ENCODE measurements at regions not wholly inside any gene's neighbourhood (a gene's known extent, or its start where the extent isn't known, plus 50 kb on each side); places are given as distances from the start of the nearest gene placed in this dataset.

- DNase-seq: peak; percentile 49
Measured at GRCh38 chr13:26929971-26930730, 169.6 kb upstream of the GPR12 start.

DNA sequence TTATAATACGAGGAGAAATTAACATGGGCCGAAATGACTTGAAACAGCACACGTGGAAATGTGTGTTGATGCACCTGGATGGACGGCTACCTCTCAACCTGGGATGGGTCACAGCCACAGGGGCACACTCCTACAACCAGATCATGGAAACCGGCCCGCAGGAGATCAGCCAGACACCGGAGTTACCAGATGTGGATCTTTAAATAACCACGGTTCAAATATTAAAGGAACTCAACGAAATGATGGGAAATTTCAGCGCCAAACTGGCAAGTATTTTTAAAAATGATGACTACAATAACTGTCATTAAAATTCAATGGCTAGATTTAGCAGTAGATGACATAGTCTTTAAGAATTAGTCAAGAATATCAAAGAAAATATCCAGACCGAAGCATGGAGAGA, 166.9 kb upstream of the GPR12 start:
- DNase-seq: no peak

DNA sequence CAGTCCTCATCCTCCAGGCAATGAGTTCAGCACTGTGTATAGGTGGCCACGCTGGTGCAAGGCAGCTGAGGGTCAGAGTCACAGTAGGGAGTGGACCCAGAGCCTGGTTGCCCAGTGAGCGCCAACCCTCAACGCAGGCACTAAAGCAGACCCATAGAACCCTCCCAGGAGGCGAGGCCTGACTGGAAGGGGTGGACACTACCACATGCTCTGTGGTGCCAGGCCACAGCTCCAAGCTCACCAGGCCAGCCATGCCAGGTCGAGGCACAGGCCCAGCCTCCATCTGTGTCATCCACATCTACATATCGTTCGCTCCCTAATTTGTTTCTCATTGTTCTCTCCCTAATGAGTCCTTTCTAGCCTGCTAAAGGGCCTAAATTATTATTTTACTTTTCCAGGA, 165.8 kb upstream of the GPR12 start:
- DNase-seq: no peak

- DNase-seq: no peak
Measured at GRCh38 chr13:26923824-26924605, 163.4 kb upstream of the GPR12 start.

GRCh38 chr13:26921918-26922317, 161.3 kb upstream of the GPR12 start:
- no peak for DNase-seq

DNA sequence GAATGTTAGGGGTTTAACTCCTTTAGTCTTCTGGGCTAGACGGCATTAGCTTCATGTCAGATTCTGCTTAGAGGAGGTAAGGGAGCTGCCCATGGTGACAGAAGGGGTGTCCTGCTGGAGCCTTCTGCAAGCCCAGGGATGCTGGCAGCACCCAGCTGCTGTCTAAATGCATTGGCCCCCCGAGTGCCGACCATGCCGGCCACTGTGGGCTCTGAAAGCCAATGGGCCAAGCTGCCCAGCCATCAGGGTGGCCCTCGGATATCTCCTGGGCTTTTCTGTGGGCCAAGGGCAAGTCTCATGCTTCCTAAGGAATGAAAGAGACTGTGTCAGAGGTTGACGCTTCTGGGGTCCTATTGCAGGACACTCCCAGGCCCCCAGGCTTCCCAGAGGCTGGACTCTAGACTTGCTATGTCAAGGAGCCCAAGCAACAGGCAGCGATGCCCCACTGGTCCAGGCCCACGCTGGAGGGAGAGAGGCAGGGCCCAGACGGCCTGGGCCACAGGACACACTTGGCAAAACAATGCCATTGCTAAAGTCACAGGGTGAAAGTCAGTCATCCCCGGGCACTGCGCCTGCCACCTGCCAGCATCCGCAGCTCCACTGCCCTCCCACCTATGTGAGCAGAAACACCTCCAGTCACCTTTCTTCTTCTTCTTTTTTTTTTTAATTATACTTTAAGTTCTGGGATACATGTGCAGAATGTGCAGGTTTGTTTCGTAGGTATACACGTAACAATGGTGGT, 160.2 kb upstream of the GPR12 start:
- DNase-seq: no peak

- no peak for DNase-seq
Measured at GRCh38 chr13:26919732-26920131, 159.1 kb upstream of the GPR12 start.

DNA sequence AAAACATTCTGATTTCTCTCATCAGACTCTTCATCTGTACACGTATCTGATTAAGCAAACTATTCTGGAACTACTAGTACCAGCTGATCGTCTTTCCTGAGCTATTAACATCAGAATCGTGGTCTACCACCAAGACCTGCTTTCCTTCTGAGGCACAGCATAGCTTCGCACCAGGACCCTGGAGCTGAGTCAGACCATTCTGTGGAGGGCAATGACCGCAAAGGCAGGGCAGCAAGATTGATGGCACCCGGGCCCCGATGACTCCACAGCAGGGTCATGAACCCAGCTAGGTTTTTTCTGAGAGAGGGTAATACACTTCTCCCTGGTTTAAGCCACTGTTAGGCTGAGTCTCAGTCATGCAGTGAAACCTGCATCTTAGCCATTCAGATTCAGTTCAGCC, 158.7 kb upstream of the GPR12 start:
- no peak for DNase-seq

GRCh38 chr13:26914624-26915023, 154.0 kb upstream of the GPR12 start:
- no peak for DNase-seq

GRCh38 chr13:26914148-26914547, 153.6 kb upstream of the GPR12 start:
- no peak for DNase-seq

GRCh38 chr13:26910754-26911465, 150.3 kb upstream of the GPR12 start:
- no peak for DNase-seq

DNA sequence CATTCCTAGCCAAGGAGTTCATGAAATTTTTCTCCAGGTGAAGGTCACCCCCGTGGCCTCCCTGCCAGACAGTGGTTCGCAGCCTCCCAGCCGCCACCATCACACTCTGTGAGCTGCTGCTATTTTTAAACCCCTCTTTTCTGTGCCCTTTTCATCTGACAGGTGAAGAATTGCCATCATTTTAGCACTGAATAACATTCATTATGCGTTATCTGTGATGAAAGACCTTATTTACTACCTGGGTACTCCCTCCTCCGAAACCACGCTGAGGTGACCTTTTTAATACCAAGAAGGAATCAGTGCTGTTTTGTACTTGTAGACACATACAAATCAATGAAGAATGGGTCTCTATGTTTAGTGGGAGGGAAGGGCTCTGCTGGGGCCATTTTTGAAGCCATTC, 148.9 kb upstream of the GPR12 start:
- no peak for DNase-seq

DNA sequence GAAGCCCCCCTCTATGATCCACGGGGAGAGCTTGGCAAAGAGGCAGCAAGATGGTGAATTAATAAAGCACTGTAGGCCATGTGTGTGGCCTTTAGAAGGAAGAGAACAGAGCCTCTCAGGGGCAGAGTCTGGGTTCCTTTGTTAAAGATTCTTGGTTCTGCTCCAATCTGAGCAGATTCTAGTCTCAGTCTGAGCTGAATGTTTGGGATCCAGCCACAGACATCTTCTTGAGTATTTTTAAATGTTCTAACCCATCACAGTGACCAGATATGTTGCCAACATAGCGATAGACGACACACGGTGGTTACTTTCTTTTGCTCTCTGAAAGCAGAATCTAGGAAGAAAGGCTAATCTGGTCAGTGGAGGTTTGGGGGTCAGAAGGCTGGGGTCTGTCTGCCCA, 147.5 kb upstream of the GPR12 start:
- DNase-seq: no peak

DNA sequence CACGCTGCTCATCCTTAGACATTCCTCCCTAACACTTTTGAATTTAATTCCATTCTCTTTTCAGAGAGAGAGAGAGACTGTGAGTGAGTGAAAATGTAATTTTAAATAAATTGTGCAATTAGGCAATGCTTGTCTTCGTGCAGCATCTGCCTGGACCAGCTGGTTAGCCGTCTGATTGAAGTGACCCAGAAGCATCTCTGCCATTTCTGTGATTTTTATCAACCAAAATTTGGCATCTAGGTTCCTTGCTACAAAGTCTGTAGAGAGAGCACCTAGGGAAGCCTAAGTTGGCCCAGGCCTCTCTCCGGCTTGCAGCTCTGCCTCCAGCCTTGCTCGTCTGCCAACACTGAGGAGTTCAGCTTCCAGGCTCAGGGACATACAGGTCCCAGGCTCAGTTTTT, 138.6 kb upstream of the GPR12 start:
- no peak for DNase-seq

GRCh38 chr13:26897706-26898550, 137.3 kb upstream of the GPR12 start:
- DNase-seq: no peak

DNA sequence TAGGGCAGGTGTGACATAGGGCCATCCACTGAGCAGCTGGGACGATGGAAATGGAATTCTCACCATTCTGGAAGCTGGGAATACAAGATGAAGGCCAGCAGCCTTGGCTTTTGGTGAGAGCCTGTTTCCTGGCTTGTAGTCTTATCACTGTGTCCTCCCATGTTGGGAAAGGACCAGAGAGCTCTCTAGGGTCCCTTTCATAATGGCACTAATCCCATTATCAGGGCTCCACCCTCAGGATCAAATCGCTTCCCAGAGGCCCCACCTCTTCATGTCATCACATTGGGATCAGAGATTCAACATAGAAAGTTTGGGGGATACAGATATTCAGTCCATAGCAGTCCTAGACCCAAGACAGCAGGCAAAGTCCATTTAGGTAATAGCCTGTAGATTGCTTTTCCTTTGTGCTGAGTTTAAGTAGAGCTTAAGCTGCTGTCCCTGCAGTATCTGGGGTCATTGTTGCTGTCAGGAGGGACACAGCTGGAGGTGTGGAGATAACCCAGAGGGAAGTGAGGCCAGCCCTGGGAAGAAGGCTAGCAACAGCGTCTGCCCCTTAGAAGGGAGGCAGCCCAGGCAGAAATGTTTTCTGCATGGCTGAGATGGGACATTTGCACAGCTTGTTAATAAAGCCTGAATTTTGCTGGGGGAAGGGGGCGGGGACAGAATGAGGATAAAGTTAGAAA, 136.5 kb upstream of the GPR12 start:
- DNase-seq: no peak

DNA sequence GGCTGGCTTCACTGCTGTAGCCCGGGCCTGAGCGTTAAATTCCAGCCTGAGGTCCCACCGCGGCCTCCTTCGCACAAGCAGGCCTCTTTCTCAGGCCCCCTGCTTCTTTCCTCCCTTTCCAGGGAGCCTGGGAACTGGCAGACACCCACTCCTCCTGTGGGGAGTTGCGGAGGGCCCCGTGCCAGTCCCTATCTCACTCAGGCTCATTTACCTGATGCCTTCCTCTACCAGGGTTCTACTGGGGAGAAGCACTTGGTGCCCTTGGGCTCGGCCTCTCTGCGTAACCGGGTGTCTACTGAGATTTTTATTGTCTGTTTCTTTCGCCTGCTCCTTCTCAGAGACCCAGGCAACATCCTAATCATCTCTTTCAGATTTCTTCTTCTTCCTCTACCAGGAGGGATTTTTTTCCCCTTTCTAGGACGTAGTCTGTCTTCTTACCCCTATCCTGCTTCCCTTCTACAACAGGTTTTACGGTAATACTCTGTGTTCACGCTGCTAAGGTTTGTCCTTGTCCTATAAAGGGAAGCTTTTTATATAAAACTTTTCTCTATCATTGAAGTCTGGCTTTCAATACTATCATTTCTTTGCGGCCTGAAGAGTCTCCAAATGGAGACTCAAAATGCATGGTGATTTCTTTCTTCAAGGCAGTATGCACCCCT, 135.4 kb upstream of the GPR12 start:
- DNase-seq: no peak

DNA sequence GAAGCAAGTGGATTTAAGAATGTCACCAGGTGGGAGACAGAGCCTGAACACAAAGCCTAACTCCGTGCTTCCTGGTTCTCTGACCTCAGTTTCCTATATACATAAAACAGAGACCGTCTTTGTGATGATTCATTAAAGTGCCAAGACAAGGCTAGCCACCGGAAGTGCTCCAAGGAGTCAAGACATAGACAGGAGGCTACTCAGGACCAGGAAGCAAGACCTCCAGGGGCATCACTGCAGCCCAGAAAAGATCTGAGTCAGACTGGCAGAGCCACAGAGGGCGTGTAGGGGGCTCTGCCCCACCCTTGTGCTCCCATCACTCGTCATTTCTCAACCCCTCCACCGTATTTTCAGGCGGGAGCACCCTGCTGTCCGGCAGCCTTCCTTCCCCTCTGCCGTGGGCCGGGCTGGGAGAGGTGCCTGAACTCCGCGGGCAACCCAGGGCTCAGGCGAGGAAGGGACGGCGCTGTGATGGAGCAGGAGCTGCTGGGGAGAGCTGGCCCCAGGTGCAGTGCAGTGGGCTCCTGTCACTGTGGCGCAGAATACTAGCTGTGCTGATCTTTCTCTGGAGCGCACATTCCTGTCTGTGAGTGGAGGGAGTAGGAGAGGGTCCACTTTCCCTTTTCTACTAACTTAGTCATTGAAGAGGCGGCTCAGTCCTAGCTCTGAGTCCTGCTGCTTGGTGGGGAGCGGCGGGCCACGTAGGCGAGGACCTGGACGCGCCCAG, 134.7 kb upstream of the GPR12 start:
- DNase-seq: no peak

DNA sequence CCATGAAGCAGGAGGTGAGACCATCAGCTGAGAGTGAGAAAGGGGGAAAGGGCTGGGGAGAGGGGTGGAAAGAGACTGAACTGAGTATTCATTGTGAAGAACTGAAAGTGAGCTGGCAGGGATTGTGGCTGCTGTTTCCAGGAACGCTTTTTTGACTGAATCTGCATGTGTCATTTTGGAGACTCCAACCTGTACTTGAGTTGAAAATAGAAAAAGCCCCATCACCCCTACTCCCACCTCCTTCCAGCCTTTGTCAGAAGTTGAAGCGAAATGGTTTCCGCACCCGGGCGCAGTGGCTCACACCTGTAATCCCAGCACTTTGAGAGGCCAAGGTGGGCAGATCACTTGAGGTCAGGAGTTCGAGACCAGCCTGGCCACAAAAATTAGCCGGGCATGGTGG, 128.0 kb upstream of the GPR12 start:
- DNase-seq: no peak

GRCh38 chr13:26887594-26887993, 127.0 kb upstream of the GPR12 start:
- DNase-seq: no peak
